Progenitor cell of endocrine pancreas (in vitro differentiated cells): ENCODE measurements at regions not wholly inside any gene's neighbourhood (a gene's known extent, or its start where the extent isn't known, plus 50 kb on each side); places are given as distances from the start of the nearest gene placed in this dataset.
A peak's percentile ranks its signal among the peaks of the same experiment; 100 is the strongest.

Source experiments
- DNase-seq: peaks from one replicate; pipeline ENCODE4 v3.0.0; 2021; ENCODE audit warnings: low spot score; ENCODE audit not compliant: unreplicated experiment
- H3K27ac Mint-ChIP-seq: 2 replicates; pipeline ENCODE4 v1.8.0; 2021; ENCODE audit warnings: mild to moderate bottlenecking, moderate library complexity, mixed read lengths
- H3K27me3 Mint-ChIP-seq: 2 replicates; pipeline ENCODE4 v1.8.0; 2021; ENCODE audit warnings: mixed read lengths
- H3K36me3 Mint-ChIP-seq: 2 replicates; pipeline ENCODE4 v1.8.0; 2022; ENCODE audit warnings: mixed read lengths; ENCODE audit not compliant: insufficient read depth
- H3K4me1 Mint-ChIP-seq: 2 replicates; pipeline ENCODE4 v1.8.0; 2021; ENCODE audit warnings: low read depth, mixed read lengths
- H3K4me3 Mint-ChIP-seq: 2 replicates; pipeline ENCODE4 v1.8.0; 2021; ENCODE audit warnings: low read depth, mild to moderate bottlenecking, moderate library complexity, mixed read lengths
- H3K9me3 Mint-ChIP-seq: 2 replicates; pipeline ENCODE4 v1.8.0; 2021; ENCODE audit warnings: low read depth, mixed read lengths
- CTCF ChIP-seq: fragments of 200-600 bp; sonication (generic); IDR thresholded peaks from one replicate; pipeline ENCODE4 v1.5.0; 2021; ENCODE audit warnings: antibody characterized with exemption, mild to moderate bottlenecking; ENCODE audit not compliant: unreplicated experiment

DNA sequence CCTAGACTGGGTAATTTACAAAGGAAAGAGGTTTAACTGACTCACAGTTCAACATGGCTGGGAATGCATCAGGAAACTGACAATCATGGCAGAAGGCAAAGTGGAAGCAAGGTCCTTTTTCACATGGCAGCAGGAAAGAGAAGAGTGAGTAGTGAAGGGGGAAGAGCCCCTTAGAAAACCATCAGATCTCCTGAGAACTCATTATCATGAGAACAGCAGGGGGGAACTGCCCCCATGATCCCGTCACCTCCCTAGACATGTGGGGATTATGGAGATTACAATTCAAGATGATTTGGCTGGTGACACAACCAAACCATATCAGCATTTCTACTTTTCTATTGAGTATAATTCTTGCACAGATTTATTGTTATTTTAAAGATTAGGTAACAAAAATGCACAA lies 822.1 kb upstream of the FLRT2 start:
- no peak for TF ChIP-seq CTCF
- Mint-ChIP-seq H3K27ac (no peak overlapping the region), H3K9me3 (no peaks in the 10 kb centered on the region), H3K4me3 (no peak overlapping the region), H3K36me3 (no peaks in the 10 kb centered on the region), H3K4me1 (no peaks in the 10 kb centered on the region), H3K27me3 (no peaks in the 10 kb centered on the region)
- no peak for DNase-seq

GRCh38 chr14:84708865-84709264 lies 821.1 kb upstream of the FLRT2 start:
- Mint-ChIP-seq H3K27ac (no peak overlapping the region), H3K36me3 (no peaks in the 10 kb centered on the region), H3K27me3 (no peaks in the 10 kb centered on the region), H3K4me3 (no peak overlapping the region), H3K9me3 (no peaks in the 10 kb centered on the region), H3K4me1 (no peaks in the 10 kb centered on the region)
- no peak for DNase-seq
- TF ChIP-seq CTCF = no peak

- Mint-ChIP-seq H3K27ac (no peak overlapping the region), H3K9me3 (peaks cover 5% of the 10 kb centered on the region), H3K36me3 (no peaks in the 10 kb centered on the region), H3K27me3 (no peaks in the 10 kb centered on the region), H3K4me3 (no peak overlapping the region), H3K4me1 (peaks cover 28% of the 10 kb centered on the region)
- TF ChIP-seq CTCF = no peak
- DNase-seq = no peak
These were observed 803.5 kb upstream of the FLRT2 start for GRCh38 chr14:84726471-84726870.

GRCh38 chr14:84749191-84749955 lies 780.6 kb upstream of the FLRT2 start:
- no peak for TF ChIP-seq CTCF
- no peak overlapping the region for H3K4me3 Mint-ChIP-seq
- no peak for DNase-seq
- H3K27me3 Mint-ChIP-seq = no peaks in the 10 kb centered on the region
- H3K4me1 Mint-ChIP-seq = peaks cover 12% of the 10 kb centered on the region
- H3K27ac Mint-ChIP-seq = no peak overlapping the region
- H3K36me3 Mint-ChIP-seq = no peaks in the 10 kb centered on the region
- peaks cover 7% of the 10 kb centered on the region for H3K9me3 Mint-ChIP-seq

GRCh38 chr14:84750284-84750683 lies 779.7 kb upstream of the FLRT2 start:
- H3K36me3 Mint-ChIP-seq = no peaks in the 10 kb centered on the region
- peak overlapping the region; percentile 46 for H3K4me3 Mint-ChIP-seq
- TF ChIP-seq CTCF = no peak
- no peak overlapping the region for H3K27ac Mint-ChIP-seq
- H3K27me3 Mint-ChIP-seq = no peaks in the 10 kb centered on the region
- peaks cover 11% of the 10 kb centered on the region for H3K9me3 Mint-ChIP-seq
- no peak for DNase-seq
- H3K4me1 Mint-ChIP-seq = peaks cover 12% of the 10 kb centered on the region
